Pons (tissue), 1 donor: ENCODE measurements at regions not wholly inside any gene's neighbourhood (a gene's known extent, or its start where the extent isn't known, plus 50 kb on each side); places are given as distances from the start of the nearest gene placed in this dataset.
"Not testable (repeated sequence)": the region's sequence is repeated elsewhere in the genome, so short reads cannot be mapped to it uniquely, and the experiment has no call there.

Experiments used
- DNase-seq: peaks from one replicate; pipeline ENCODE4 v3.0.0-alpha.2; 2016; ENCODE audit warnings: low spot score

- peak; percentile 53 for DNase-seq
Measured at GRCh38 chr7:76924756-76925155, 107.4 kb downstream of the SPDYE17 start.

- not testable (repeated sequence) for DNase-seq
Measured at GRCh38 chr7:76918619-76919018, 113.5 kb downstream of the SPDYE17 start.

- not testable (repeated sequence) for DNase-seq
Measured at GRCh38 chr7:76914361-76914760, 117.8 kb downstream of the SPDYE17 start.

GRCh38 chr7:76912011-76912814, 119.9 kb downstream of the SPDYE17 start:
- DNase-seq: not testable (repeated sequence)

GRCh38 chr7:76904688-76905087, 127.5 kb downstream of the SPDYE17 start:
- not testable (repeated sequence) for DNase-seq

- peak; percentile 92 for DNase-seq
Measured at GRCh38 chr7:76901944-76902710, 130.0 kb downstream of the SPDYE17 start.

- not testable (repeated sequence) for DNase-seq
Measured at GRCh38 chr7:76898807-76899206, 133.4 kb downstream of the SPDYE17 start.

- not testable (repeated sequence) for DNase-seq
Measured at GRCh38 chr7:76897007-76897406, 135.2 kb downstream of the SPDYE17 start.

GRCh38 chr7:76895696-76896095, 136.5 kb downstream of the SPDYE17 start:
- DNase-seq: not testable (repeated sequence)

- not testable (repeated sequence) for DNase-seq
Measured at GRCh38 chr7:76891771-76892170, 140.4 kb downstream of the SPDYE17 start.

- DNase-seq: not testable (repeated sequence)
Measured at GRCh38 chr7:76879733-76880288, 152.3 kb downstream of the SPDYE17 start.

- not testable (repeated sequence) for DNase-seq
Measured at GRCh38 chr7:76875760-76876159, 156.4 kb downstream of the SPDYE17 start.

- not testable (repeated sequence) for DNase-seq
Measured at GRCh38 chr7:76870504-76870808, 161.7 kb downstream of the SPDYE17 start.

GRCh38 chr7:76867364-76867889, 164.7 kb downstream of the SPDYE17 start:
- not testable (repeated sequence) for DNase-seq

- DNase-seq: not testable (repeated sequence)
Measured at GRCh38 chr7:76863150-76863773, 168.9 kb downstream of the SPDYE17 start.

GRCh38 chr7:76862241-76862640, 169.9 kb downstream of the SPDYE17 start:
- not testable (repeated sequence) for DNase-seq

GRCh38 chr7:76859933-76860332, 172.2 kb downstream of the SPDYE17 start:
- not testable (repeated sequence) for DNase-seq

- not testable (repeated sequence) for DNase-seq
Measured at GRCh38 chr7:76854631-76855030, 177.5 kb downstream of the SPDYE17 start.

- DNase-seq: not testable (repeated sequence)
Measured at GRCh38 chr7:76852787-76853584, 179.2 kb downstream of the SPDYE17 start.

- DNase-seq: not testable (repeated sequence)
Measured at GRCh38 chr7:76852362-76852761, 179.8 kb downstream of the SPDYE17 start.

- not testable (repeated sequence) for DNase-seq
Measured at GRCh38 chr7:76851617-76852016, 180.5 kb downstream of the SPDYE17 start.
